C4-2B (cell line): ENCODE measurements at regions not wholly inside any gene's neighbourhood (a gene's known extent, or its start where the extent isn't known, plus 50 kb on each side); places are given as distances from the start of the nearest gene placed in this dataset.

Experiments
- H3K27ac ChIP-seq: fragments of 450-650 bp; 2 replicates; pipeline ENCODE4 v1.5.1; 2017
- CTCF ChIP-seq: fragments of 450-650 bp; conservative IDR thresholded peaks from 2 replicates; pipeline ENCODE4 v1.5.1; 2017; ENCODE audit warnings: mild to moderate bottlenecking
- ZFX ChIP-seq: fragments of 450-650 bp; IDR thresholded peaks from 2 replicates; pipeline ENCODE4 v1.6.1; 2017

GRCh38 chr4:176433983-176434382 is 114.2 kb downstream of the SPCS3 start:
- TF ChIP-seq ZFX (no peak), CTCF (no peak)
- no peak overlapping the region for H3K27ac ChIP-seq

GRCh38 chr4:176435901-176436292 is 116.1 kb downstream of the SPCS3 start:
- H3K27ac ChIP-seq = no peak overlapping the region

GRCh38 chr4:176436293-176436973 is 116.7 kb downstream of the SPCS3 start:
- TF ChIP-seq CTCF (no peak), ZFX (no peak)
- no peak overlapping the region for H3K27ac ChIP-seq

More at GRCh38 chr4:176435901-176436292, 116.1 kb downstream of the SPCS3 start:
- TF ChIP-seq CTCF = no peak
- no peak for TF ChIP-seq ZFX

GRCh38 chr4:176437756-176438155 is 118.0 kb downstream of the SPCS3 start:
- no peak overlapping the region for H3K27ac ChIP-seq
- TF ChIP-seq CTCF (no peak), ZFX (no peak)

- no peak overlapping the region for H3K27ac ChIP-seq
- TF ChIP-seq CTCF = no peak
- no peak for TF ChIP-seq ZFX
Measured at GRCh38 chr4:176438401-176438800, 118.6 kb downstream of the SPCS3 start.

- TF ChIP-seq ZFX = no peak
- TF ChIP-seq CTCF = no peak
- H3K27ac ChIP-seq = no peak overlapping the region
Measured at GRCh38 chr4:176439611-176440010, 119.8 kb downstream of the SPCS3 start.

- TF ChIP-seq CTCF (no peak), ZFX (no peak)
- H3K27ac ChIP-seq = no peak overlapping the region
Measured at GRCh38 chr4:176440698-176441097, 120.9 kb downstream of the SPCS3 start.
